ENCODE measurements at regions not wholly inside any gene's neighbourhood (a gene's known extent, or its start where the extent isn't known, plus 50 kb on each side); places are given as distances from the start of the nearest gene placed in this dataset.

DNA sequence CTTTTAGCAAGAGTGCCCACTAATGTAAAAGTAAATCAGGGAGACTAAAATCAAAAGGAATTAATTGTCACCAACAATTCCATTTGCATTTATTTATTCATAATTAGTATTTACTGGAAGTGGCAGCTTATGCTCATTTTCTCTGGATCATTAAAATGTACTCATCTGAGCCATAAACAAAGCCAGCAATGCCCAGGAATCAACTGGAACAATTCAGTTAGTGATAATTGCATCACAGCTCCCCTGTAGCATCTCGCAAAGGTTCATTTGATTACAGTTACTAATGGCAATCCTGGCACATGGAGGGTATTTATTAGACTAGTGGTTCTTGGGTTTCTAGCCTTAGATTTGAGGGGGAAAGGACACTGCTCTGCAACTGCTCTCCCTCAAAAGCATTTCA is 92.7 kb upstream of the C1orf21 start:
- peaks cover 10% of the 10 kb centered on the region; the same call in 1 of the 2 replicates for H3K9me3 ChIP-seq (ENCODE audit: low read length)
- H3K9ac ChIP-seq (ENCODE audit: insufficient read depth, low read depth, low read length), result no peak overlapping the region
- no peak overlapping the region for H3K4me2 ChIP-seq (ENCODE audit: low read depth, low read length)
- BruUV-seq (replicated peaks), result no TSS peak
- no peaks in the 10 kb centered on the region for H3K36me3 ChIP-seq (replicated peaks in 1 of 2; ENCODE audit: control insufficient read depth in 1 of 2, insufficient read depth in 2 of 2, low read length in 2 of 2)
- FAIRE-seq (no peak), DNase-seq (ENCODE audit: low spot score) (no peak), ATAC-seq (no peak)
- no peaks in the 10 kb centered on the region for H4K20me1 ChIP-seq (ENCODE audit: insufficient read depth, low read length)
- H3K27me3 ChIP-seq (ENCODE audit: control insufficient read depth in 1 of 2, insufficient read depth in 2 of 2, low read length in 2 of 2), result no peaks in the 10 kb centered on the region; a peak in 1 of 5 replicates
- no peaks in the 10 kb centered on the region for H3K4me1 ChIP-seq (ENCODE audit: insufficient read depth, low read length)
- in situ Hi-C loops (cut with HindIII; ENCODE audit: extremely low pct_ligation_motif_present, low pct_unique_long_range_greater_than_20kb), result no loop called here
- intact Hi-C loops (cut with micrococcal nuclease; ENCODE audit: unreplicated experiment), result no loop called here
- H3K4me3 ChIP-seq (replicated peaks in 1 of 3; ENCODE audit: insufficient read depth in 1 of 3, low read depth in 2 of 3, low read length in 3 of 3), result no peak overlapping the region
- POLR2A ChIA-PET, result no interaction called here
- 38% methylated on average over 1 of the region's 1 CpG for WGBS (ENCODE audit: low lambda C conversion rate)
- no peaks in the 10 kb centered on the region for H3K79me2 ChIP-seq (ENCODE audit: insufficient read depth, low read length)
- H2AFZ ChIP-seq (ENCODE audit: low read length), result no peak overlapping the region
- TF ChIP-seq MBD4 (IDR thresholded peaks at IDR 0.05; ENCODE audit: borderline replicate concordance, low read length), result no peak
- no peak for TF ChIP-seq RARG (CRISPR knock-in tag; IDR thresholded peaks at IDR 0.05; ENCODE audit: low read depth)
- TF ChIP-seq ZMYM2 (CRISPR knock-in tag; IDR thresholded peaks at IDR 0.05), result no peak
- no peak for TF ChIP-seq CHD2 (IDR thresholded peaks at IDR 0.05; ENCODE audit: low read depth, low read length)
- TF ChIP-seq ELF4 (CRISPR knock-in tag; IDR thresholded peaks at IDR 0.05; ENCODE audit: borderline replicate concordance), result no peak
- TF ChIP-seq ZSCAN30 (CRISPR knock-in tag; IDR thresholded peaks at IDR 0.05), result no peak
- no peak overlapping the region for H3K27ac ChIP-seq (ENCODE audit: extremely low read length, insufficient read depth, low read length)
- CTCF ChIA-PET (ENCODE audit: low intra/inter-chr PET ratio, low total read pairs), result no interaction called here

DNA sequence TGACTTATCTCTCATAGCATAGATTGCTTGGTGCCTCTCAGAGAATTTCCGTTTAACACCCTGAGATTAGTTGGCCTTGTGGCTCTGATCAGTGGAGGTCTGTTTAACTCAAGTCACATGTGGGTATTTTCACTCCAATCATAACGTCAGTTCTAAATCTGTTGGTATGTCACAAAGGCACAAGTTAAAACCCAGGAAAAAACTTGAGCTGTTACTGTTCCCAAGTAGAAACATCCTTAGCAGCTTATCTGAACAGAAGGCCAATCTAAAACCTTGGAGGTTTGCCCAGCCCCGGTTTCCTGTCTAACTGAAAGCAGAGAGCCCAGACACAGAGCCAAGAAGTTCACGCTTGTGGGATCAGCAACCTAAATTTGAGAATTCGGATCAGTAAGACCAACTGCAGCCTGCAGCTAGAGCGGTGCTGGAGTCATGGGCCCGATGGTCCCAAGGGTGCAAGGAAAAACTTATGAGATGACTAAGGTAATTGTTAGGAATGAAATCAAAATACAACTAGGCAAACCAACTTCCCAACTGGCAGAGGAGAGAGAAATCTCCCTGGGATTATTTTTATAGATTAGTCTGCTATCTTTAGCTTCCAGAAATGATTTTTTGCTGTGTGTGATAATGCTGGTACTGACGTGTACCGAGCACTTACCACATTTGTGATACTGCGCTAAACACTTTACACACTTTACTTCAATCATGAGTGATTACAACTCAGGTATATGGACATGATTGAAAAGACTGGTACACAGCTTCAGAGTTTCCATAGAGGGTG is 90.2 kb upstream of the C1orf21 start:
- H3K4me1 ChIP-seq (ENCODE audit: insufficient read depth, low read length), result no peaks in the 10 kb centered on the region
- no TSS peak for BruUV-seq (replicated peaks)
- DNase-seq (ENCODE audit: low spot score) (no peak), ATAC-seq (no peak), FAIRE-seq (no peak)
- 19% methylated on average over 10 of the region's 10 CpGs for WGBS (ENCODE audit: low lambda C conversion rate)
- no peak overlapping the region for H3K27ac ChIP-seq (ENCODE audit: extremely low read length, insufficient read depth, low read length)
- H4K20me1 ChIP-seq (ENCODE audit: insufficient read depth, low read length), result no peaks in the 10 kb centered on the region
- H3K79me2 ChIP-seq (ENCODE audit: insufficient read depth, low read length), result no peaks in the 10 kb centered on the region
- H2AFZ ChIP-seq (ENCODE audit: low read length), result no peak overlapping the region
- no peak overlapping the region for H3K9ac ChIP-seq (ENCODE audit: insufficient read depth, low read depth, low read length)
- H3K27me3 ChIP-seq (ENCODE audit: control insufficient read depth in 1 of 2, insufficient read depth in 2 of 2, low read length in 2 of 2), result no peaks in the 10 kb centered on the region; a peak in 1 of 5 replicates
- H3K9me3 ChIP-seq (ENCODE audit: low read length), result no peaks in the 10 kb centered on the region
- no peak overlapping the region for H3K4me3 ChIP-seq (replicated peaks in 1 of 3; ENCODE audit: insufficient read depth in 1 of 3, low read depth in 2 of 3, low read length in 3 of 3)
- intact Hi-C loops (cut with micrococcal nuclease; ENCODE audit: unreplicated experiment), result no loop called here
- H3K4me2 ChIP-seq (ENCODE audit: low read depth, low read length), result no peak overlapping the region
- CTCF ChIA-PET (ENCODE audit: low intra/inter-chr PET ratio, low total read pairs), result no interaction called here
- in situ Hi-C loops (cut with HindIII; ENCODE audit: extremely low pct_ligation_motif_present, low pct_unique_long_range_greater_than_20kb), result no loop called here
- POLR2A ChIA-PET, result no interaction called here
- H3K36me3 ChIP-seq (replicated peaks in 1 of 2; ENCODE audit: control insufficient read depth in 1 of 2, insufficient read depth in 2 of 2, low read length in 2 of 2), result no peaks in the 10 kb centered on the region
- TF ChIP-seq, protein P1, sequence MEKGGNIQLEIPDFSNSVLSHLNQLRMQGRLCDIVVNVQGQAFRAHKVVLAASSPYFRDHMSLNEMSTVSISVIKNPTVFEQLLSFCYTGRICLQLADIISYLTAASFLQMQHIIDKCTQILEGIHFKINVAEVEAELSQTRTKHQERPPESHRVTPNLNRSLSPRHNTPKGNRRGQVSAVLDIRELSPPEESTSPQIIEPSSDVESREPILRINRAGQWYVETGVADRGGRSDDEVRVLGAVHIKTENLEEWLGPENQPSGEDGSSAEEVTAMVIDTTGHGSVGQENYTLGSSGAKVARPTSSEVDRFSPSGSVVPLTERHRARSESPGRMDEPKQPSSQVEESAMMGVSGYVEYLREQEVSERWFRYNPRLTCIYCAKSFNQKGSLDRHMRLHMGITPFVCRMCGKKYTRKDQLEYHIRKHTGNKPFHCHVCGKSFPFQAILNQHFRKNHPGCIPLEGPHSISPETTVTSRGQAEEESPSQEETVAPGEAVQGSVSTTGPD (CRISPR knock-in tag; IDR thresholded peaks at IDR 0.05), result no peak
- TF ChIP-seq PRMT3 (CRISPR knock-in tag; IDR thresholded peaks at IDR 0.05; ENCODE audit: borderline replicate concordance, low read depth) (no peak), ZNF572 (CRISPR knock-in tag; IDR thresholded peaks at IDR 0.05) (no peak), RFXANK (CRISPR knock-in tag; IDR thresholded peaks at IDR 0.05) (no peak), HNRNPH1 (optimal IDR thresholded peaks at IDR 0.05; ENCODE audit: low read depth, low read length) (no peak), FOXK2 (IDR thresholded peaks at IDR 0.05) (no peak), NFE2L2 (IDR thresholded peaks at IDR 0.05; ENCODE audit: low read length) (no peak), BORCS8-MEF2B (CRISPR knock-in tag; IDR thresholded peaks at IDR 0.05) (no peak), ZZZ3 (CRISPR knock-in tag; IDR thresholded peaks at IDR 0.05; ENCODE audit: borderline replicate concordance) (no peak)
- TF ChIP-seq, protein P2, sequence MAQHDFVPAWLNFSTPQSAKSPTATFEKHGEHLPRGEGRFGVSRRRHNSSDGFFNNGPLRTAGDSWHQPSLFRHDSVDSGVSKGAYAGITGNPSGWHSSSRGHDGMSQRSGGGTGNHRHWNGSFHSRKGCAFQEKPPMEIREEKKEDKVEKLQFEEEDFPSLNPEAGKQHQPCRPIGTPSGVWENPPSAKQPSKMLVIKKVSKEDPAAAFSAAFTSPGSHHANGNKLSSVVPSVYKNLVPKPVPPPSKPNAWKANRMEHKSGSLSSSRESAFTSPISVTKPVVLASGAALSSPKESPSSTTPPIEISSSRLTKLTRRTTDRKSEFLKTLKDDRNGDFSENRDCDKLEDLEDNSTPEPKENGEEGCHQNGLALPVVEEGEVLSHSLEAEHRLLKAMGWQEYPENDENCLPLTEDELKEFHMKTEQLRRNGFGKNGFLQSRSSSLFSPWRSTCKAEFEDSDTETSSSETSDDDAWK (CRISPR knock-in tag; IDR thresholded peaks at IDR 0.05), result no peak
